Esophagus squamous epithelium (tissue), 4 donors: ENCODE measurements at regions not wholly inside any gene's neighbourhood (a gene's known extent, or its start where the extent isn't known, plus 50 kb on each side); places are given as distances from the start of the nearest gene placed in this dataset.

Experiments used
- CTCF ChIP-seq, 6 experiments: fragments of 450-650 bp in 4 of 6; fragments of 200-600 bp in 2 of 6; sonication (generic) in 2 of 6; IDR thresholded peaks; one replicate each; pipeline ENCODE4 v1.5.1; 2016 to 2019; ENCODE audit warnings: antibody characterized with exemption in 6 of 6, mild to moderate bottlenecking in 4 of 6, moderate library complexity in 4 of 6
- POLR2A ChIP-seq, 4 donors: fragments of 450-650 bp; IDR thresholded peaks; one replicate each; pipeline ENCODE4 v1.6.1; 2017; ENCODE audit warnings: antibody characterized with exemption in 4 of 4, mild to moderate bottlenecking in 4 of 4, moderate library complexity in 3 of 4

- TF ChIP-seq POLR2A (IDR thresholded peaks at IDR 0.05) (no peak), CTCF (IDR thresholded peaks at IDR 0.05) (no peak)
Observed at GRCh38 chr3:98701071-98701675, 62.0 kb upstream of the ST3GAL6 start.
